T47D (cell line): ENCODE measurements at regions not wholly inside any gene's neighbourhood (a gene's known extent, or its start where the extent isn't known, plus 50 kb on each side); places are given as distances from the start of the nearest gene placed in this dataset.

ENCODE experiments used
- DNase-seq, 2 experiments: peaks; one replicate each; pipeline versions ENCODE4 v3.0.0 to v3.0.0-alpha.2; 2011 to 2012; ENCODE audit warnings: low read depth in 1 of 2, low spot score in 1 of 2
- JUND ChIP-seq: IDR thresholded peaks from 2 replicates; pipeline ENCODE4 v1.6.1; 2012; ENCODE audit warnings: low read depth
- in situ Hi-C: cut with HindIII; loops from 2 replicates; pipeline ENCODE4 v1.10.0; 2016; ENCODE audit warnings: low sequenced_read_pairs, low pct_unique_long_range_greater_than_20kb

DNA sequence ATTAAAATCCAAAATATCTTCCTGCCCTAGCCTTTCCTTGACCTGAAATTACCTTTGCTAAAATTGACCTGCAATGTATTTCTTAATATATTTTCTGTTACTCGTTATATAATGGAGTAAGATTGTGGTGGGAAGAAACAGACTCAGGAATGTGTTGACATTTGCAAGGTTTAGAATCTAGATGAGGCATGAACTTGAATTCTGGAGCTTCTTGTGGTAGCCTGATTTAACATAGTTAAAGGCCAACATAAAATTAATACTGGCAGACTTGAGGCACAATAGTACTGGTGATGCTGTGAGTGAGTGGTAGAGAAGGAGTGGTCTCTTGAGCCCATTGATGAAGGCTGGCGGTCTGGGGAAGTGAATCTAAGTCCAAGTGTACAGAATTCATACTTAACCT lies 197.9 kb upstream of the SPRY1 start:
- in situ Hi-C loops, result no loop called here
- DNase-seq, result no peak

DNA sequence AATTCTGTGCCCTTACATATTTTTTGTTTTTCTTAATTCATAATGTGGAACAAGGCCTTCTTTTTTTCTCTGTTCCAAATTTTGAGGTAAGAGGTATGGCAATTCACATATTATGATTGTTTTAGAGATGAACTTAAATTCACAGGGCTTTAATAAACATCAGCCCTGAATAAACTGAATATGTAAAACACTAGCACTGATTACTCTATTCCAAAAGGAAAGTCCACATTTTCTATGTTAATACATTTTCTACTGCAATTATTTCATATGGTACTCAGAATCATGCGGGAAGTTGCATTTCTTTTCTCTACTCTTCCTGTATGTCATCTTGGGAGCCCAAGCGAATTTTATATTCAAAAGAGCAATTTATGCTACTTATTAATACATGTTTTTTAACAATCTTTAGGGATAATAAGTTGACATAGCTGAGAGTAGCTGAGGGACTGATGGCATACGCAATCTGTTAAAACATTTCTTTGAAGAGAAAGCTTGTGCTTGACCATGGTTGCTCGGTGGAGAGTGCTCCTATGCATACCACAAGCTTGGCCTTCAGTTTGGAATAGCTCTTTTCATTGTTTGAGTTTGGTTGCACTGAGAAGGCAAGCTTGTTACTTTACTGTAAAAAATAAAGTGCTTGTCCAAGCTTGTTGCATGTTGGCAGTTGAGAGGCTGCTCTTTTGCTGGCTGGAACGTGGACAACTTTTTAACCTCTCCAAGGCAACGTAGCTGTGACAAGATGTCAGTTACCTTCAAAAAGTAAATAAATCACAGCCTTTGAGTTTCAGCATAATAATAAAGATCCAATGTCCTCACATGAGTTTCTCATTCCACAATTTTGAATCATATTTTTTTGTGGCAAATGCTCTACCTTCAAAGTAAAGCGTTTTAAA lies 196.3 kb upstream of the SPRY1 start:
- no peak for DNase-seq
- TF ChIP-seq JUND, result no peak
- in situ Hi-C loops, result no loop called here

More for the DNA sequence above, 197.9 kb upstream of the SPRY1 start:
- no peak for TF ChIP-seq JUND

DNA sequence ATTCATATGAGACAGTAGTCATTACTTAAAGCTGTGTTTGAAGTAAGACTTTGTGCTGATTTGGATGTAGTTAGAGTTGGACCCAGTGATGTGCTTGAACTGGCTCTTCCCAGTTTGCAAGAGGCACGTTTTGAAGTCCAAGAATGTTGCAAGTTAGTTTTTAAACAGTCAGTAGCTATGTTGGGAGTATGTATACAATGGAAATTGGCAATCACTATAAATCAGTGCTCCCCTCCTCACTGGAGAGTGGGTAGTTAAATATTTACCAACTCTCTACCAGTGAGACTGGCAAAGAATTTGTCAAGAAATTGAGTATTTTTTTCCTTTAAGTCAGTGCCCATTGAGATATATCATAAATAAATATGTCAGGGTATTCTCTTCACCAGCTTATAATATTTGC lies 191.9 kb upstream of the SPRY1 start:
- no peak for TF ChIP-seq JUND
- in situ Hi-C loops, result no loop called here
- DNase-seq, result no peak

DNA sequence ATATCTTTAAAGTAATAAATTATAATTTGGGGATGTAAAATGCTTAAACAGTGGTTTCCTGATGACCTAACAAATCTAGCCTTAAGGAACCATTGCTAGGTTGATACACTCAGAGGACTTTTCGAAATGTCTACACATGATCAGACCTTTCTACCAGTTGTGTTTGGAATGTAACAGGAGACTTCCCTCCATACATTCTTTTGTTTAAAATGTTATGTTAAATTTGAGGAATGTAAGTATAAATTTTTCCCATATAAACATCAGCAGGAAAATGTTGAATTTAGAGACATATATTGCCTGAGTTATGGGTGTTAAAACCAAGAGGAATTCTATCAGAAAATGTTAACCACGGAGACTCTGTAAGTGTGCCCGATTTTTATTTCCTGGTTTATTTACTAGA lies 190.6 kb upstream of the SPRY1 start:
- in situ Hi-C loops, result no loop called here
- TF ChIP-seq JUND, result no peak
- no peak for DNase-seq

DNA sequence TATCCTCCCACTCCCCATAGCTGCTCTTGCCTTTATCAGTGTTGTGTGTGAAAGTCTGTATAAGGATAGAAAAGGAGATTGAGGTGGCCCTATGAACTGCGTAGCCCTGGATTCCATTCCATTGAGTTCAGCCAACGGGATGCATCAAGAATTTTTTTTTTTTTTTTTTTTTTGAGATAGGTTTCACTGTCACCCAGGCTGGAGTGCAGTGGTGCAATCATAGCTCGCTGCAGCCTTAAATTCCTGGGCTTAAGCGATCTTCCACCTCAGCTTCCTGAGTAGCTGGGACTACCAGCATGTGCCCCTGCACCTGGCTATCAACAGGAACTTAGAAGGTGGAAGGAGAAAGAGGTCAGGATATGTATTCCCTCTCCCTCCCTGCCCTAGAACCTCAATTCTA lies 187.2 kb upstream of the SPRY1 start:
- DNase-seq, result no peak
- no peak for TF ChIP-seq JUND
- in situ Hi-C loops, result no loop called here

DNA sequence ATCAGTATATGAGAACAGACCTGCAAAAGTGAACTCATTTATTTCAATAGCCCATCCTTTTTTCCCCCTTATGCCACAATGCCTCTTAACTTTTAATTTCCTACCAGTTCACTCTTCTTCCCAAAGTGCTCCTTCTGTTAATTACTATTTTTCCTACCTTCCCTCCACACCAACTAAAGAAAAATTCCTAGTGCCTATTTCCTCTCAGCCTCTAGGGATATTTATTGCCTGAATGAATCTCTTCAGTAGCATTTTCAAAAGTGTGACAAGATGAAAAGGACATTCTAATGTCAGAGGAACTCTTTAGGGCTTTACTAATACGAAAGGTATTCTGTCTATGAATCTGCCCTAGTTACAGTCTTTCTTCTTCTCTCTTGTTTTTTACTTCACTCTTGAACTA lies 181.1 kb upstream of the SPRY1 start:
- no peak for DNase-seq
- in situ Hi-C loops, result no loop called here
- no peak for TF ChIP-seq JUND

DNA sequence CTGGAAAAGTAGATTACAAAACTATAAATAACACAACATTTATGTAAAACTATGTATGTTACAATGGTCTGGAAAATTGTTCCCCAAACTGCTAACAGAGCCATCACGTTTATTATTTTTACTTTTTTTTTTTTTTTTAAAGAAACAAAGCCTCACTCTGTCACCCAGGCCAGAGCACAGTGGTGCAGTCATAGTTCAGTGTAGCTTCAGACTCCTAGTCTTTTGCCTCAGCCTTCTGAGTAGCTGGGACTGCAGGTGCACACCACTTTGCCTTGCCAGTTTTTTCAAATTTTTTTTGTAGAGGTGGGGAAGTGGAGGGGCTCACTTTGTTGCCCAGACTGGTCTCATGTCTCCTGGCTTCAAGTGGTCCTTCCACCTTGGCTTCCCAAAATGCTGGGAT lies 180.1 kb upstream of the SPRY1 start:
- no peak for TF ChIP-seq JUND
- DNase-seq, result no peak
- in situ Hi-C loops, result no loop called here

DNA sequence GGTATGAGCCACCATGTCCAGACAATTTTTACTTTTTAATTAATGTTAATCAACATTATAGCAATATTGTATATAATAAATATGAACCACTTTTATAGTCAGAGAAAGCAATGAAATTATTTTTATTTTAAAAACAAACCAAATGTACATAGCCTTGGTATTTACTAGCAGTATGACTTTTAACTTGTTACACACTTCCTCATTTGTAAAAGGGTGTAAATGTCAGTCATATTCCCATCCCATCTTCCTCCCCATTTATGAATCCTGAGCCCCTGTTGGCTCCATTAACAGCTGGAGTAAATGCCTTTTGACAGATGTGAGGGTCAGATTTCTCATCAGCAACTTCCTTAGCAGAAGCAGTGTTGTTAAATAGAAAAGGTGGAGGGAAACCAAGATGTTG lies 179.6 kb upstream of the SPRY1 start:
- no peak for DNase-seq
- in situ Hi-C loops, result no loop called here
- no peak for TF ChIP-seq JUND

DNA sequence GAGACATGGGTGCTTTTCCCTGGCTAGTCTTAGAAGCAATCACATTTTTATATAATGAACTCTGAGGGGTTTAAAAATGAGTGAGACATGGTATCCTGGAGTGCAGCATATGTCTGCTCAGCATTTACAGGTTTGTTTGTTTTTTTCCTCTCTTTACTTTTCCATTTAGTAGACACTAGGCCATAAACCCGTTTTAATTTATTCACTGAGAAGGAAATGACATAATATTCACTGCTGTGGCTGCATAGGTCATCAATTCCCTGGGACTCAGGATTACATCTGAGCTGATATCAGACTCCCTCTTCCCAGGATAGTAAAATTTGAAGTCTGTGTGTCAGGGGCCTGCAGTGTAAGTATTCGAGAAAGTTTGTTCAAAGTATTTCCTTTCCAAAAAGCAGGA lies 178.9 kb upstream of the SPRY1 start:
- DNase-seq, result no peak
- in situ Hi-C loops, result no loop called here
- no peak for TF ChIP-seq JUND

DNA sequence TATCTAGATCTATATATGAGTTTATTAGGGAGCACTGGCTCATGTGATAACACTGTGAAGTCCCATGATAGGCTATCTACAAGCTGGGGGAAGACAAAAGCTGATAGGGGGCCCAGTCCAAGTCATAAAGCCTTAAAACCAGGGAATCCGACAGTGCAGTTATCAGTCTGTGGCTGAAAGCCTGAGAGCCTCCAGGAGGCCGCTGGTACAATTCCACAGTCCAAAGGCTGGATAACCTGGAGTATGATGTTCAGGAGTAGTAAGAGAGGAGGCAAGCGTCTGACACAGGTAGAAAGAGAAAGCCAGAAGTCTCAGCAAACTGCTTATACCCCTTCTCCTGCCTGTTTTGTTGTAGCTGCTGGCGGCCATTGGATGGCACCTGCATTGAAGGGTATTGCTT lies 177.6 kb upstream of the SPRY1 start:
- no peak for TF ChIP-seq JUND
- DNase-seq, result no peak
- in situ Hi-C loops, result no loop called here

DNA sequence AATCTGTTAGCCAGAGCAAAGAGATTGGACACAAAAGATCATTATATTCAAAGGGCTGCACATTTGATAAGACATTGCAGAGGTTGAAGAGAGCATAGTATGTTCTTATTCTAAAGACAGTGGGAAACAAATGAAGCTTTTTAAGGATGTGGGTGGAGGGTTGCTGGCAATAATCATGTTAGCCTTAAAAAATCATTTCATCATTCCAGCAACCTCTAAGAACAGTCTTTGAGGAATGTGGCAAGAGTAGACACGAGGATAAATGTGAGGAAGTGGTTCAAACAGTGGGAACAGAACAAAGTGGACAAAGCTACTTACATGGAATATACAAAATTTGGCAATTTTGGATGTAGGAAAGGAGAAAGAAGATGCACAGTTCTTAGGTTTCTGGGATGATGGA lies 167.3 kb upstream of the SPRY1 start:
- no peak for DNase-seq
- in situ Hi-C loops, result no loop called here
- no peak for TF ChIP-seq JUND

DNA sequence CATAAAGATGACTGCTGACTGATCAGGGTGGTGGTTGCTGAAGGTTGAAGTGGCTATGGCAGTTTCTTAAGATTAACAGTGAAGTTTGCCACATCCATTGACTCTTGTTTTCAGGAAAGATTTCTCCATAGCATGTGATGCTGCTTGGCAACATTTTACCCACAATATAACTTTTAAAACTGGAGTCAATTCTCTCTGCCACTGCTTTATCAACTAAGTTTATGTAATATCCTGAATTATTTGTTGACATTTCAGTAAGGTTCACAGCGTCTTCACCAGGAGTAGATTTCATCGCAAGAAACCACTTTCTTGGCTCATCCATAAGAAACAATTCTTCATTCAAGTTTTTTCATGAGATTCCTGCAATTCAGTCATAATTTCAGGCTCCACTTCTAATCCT lies 166.5 kb upstream of the SPRY1 start:
- in situ Hi-C loops, result no loop called here
- DNase-seq, result no peak
- TF ChIP-seq JUND, result no peak

DNA sequence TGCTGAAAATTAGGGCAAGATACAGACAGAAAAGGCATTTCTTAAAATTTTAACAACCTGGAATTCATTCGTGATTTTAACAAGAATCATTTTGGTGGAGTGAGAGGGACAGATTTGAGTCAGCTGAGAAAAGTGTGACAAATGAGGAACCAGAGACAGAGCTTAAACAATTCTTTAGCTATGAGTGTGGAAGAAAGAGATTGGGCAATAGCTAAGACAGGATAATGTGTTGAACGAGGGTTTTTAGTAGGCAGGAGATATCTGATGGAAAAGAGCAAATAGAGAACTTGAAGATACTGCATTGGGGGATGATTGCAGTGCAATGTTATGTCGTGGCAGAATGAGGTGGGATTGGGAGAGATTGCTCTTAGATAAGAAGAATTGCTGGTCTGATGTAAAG lies 164.2 kb upstream of the SPRY1 start:
- no peak for TF ChIP-seq JUND
- in situ Hi-C loops, result no loop called here
- no peak for DNase-seq
